ENCODE measurements at regions not wholly inside any gene's neighbourhood (a gene's known extent, or its start where the extent isn't known, plus 50 kb on each side); places are given as distances from the start of the nearest gene placed in this dataset.
"Not testable (repeated sequence)": the region's sequence is repeated elsewhere in the genome, so short reads cannot be mapped to it uniquely, and the experiment has no call there.

- H2AFZ ChIP-seq (ENCODE audit: control insufficient read depth, low read length); H3K4me2 ChIP-seq (ENCODE audit: control insufficient read depth, extremely low read depth, insufficient read depth, low read depth, low read length); H3K9me1 ChIP-seq (ENCODE audit: control insufficient read depth, extremely low read depth, insufficient read depth, low read length); H3K27me3 ChIP-seq (ENCODE audit: control insufficient read depth, extremely low read depth, insufficient read depth, low read length); H3K4me1 ChIP-seq (ENCODE audit: control insufficient read depth, extremely low read depth, insufficient read depth, low read length); dilution Hi-C loops (cut with MboI; ENCODE audit: extremely low pct_ligation_motif_present, low sequenced_read_pairs); DNase-seq (ENCODE audit: low read depth, low spot score); H3K4me3 ChIP-seq (ENCODE audit: control insufficient read depth in 2 of 3, extremely low read depth in 1 of 3, insufficient read depth in 2 of 3, low read depth in 1 of 3, low read length in 3 of 3); H3K9me3 ChIP-seq (ENCODE audit: control insufficient read depth, low read depth, low read length); FAIRE-seq; H3K36me3 ChIP-seq (ENCODE audit: control insufficient read depth in 2 of 2, extremely low read depth in 1 of 2, insufficient read depth in 2 of 2, low read length in 2 of 2); H3K9ac ChIP-seq (ENCODE audit: control insufficient read depth, extremely low read depth, insufficient read depth, low read length); H4K20me1 ChIP-seq (ENCODE audit: control insufficient read depth, extremely low read depth, insufficient read depth, low read length); H3K27ac ChIP-seq (ENCODE audit: control insufficient read depth, insufficient read depth, low read length): not testable (repeated sequence)
- H3K79me2 ChIP-seq (ENCODE audit: control insufficient read depth, insufficient read depth, low read length), result peaks cover 11% of the 10 kb centered on the region
These were observed 97.0 kb downstream of the CRLF3 start for GRCh38 chr17:30727517-30727916.

GRCh38 chr17:30726734-30727133, 97.8 kb downstream of the CRLF3 start:
- H3K36me3 ChIP-seq (ENCODE audit: control insufficient read depth in 2 of 2, extremely low read depth in 1 of 2, insufficient read depth in 2 of 2, low read length in 2 of 2); H3K4me1 ChIP-seq (ENCODE audit: control insufficient read depth, extremely low read depth, insufficient read depth, low read length); H3K79me2 ChIP-seq (ENCODE audit: control insufficient read depth, insufficient read depth, low read length); H4K20me1 ChIP-seq (ENCODE audit: control insufficient read depth, extremely low read depth, insufficient read depth, low read length); FAIRE-seq; H3K4me3 ChIP-seq (ENCODE audit: control insufficient read depth in 2 of 3, extremely low read depth in 1 of 3, insufficient read depth in 2 of 3, low read depth in 1 of 3, low read length in 3 of 3); H3K9me3 ChIP-seq (ENCODE audit: control insufficient read depth, low read depth, low read length); H3K4me2 ChIP-seq (ENCODE audit: control insufficient read depth, extremely low read depth, insufficient read depth, low read depth, low read length); H3K27ac ChIP-seq (ENCODE audit: control insufficient read depth, insufficient read depth, low read length); DNase-seq (ENCODE audit: low read depth, low spot score); dilution Hi-C loops (cut with MboI; ENCODE audit: extremely low pct_ligation_motif_present, low sequenced_read_pairs); H3K9ac ChIP-seq (ENCODE audit: control insufficient read depth, extremely low read depth, insufficient read depth, low read length); H3K27me3 ChIP-seq (ENCODE audit: control insufficient read depth, extremely low read depth, insufficient read depth, low read length); H3K9me1 ChIP-seq (ENCODE audit: control insufficient read depth, extremely low read depth, insufficient read depth, low read length); H2AFZ ChIP-seq (ENCODE audit: control insufficient read depth, low read length): not testable (repeated sequence)

DNA sequence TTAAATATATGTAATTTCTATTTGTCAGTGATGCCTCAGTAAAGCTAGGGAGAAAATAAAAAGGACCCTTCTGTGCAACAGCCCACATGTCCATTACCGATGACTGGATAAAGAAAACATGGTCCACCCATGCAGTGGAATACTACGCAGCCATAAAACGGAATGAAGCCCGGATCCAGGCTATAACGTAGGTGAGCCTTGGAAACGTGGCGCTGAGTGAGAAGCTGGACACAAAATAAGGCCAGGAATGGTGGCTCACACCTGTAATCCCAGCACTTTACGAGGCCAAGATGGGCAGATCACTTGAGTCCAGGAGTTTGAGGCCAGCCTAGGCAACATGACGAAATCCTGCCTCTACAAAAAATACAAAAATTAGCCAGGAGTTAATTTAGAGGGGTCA, 98.2 kb downstream of the CRLF3 start:
- FAIRE-seq, result not testable (repeated sequence)

DNA sequence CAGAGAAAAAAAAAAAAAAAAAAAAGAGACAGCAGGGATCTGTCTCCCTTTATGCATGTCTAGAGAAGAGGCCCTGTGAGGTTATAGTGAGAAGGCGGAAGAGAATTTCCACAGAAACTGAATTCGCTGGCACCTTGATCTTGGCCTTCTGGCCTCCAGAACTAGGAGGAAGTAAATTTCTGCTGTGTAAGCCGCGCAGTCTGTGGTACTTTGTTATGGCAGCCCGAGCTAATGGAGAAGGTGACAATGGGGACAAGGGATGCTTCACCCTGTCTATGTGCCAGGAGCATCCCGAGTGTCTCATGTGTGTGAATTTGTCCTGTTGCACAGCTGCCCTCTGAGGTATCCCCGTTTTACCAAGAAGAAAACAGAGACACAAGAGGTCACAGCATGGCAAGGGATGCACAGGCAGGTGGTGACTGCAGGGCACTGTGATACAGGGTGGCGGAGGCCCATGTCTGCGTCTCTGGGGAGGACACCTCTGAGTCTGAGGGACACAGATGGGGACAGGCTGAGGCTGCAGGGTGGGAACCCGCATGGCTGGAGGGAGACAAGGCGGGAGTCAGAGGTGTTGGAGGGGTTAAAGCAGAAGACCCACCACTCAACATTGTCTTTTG, 100.3 kb downstream of the CRLF3 start:
- DNase-seq (ENCODE audit: low read depth, low spot score); H2AFZ ChIP-seq (ENCODE audit: control insufficient read depth, low read length); H3K4me2 ChIP-seq (ENCODE audit: control insufficient read depth, extremely low read depth, insufficient read depth, low read depth, low read length); H3K4me1 ChIP-seq (ENCODE audit: control insufficient read depth, extremely low read depth, insufficient read depth, low read length); H3K36me3 ChIP-seq (ENCODE audit: control insufficient read depth in 2 of 2, extremely low read depth in 1 of 2, insufficient read depth in 2 of 2, low read length in 2 of 2); H3K4me3 ChIP-seq (ENCODE audit: control insufficient read depth in 2 of 3, extremely low read depth in 1 of 3, insufficient read depth in 2 of 3, low read depth in 1 of 3, low read length in 3 of 3); FAIRE-seq; H4K20me1 ChIP-seq (ENCODE audit: control insufficient read depth, extremely low read depth, insufficient read depth, low read length); H3K9ac ChIP-seq (ENCODE audit: control insufficient read depth, extremely low read depth, insufficient read depth, low read length); dilution Hi-C loops (cut with MboI; ENCODE audit: extremely low pct_ligation_motif_present, low sequenced_read_pairs); H3K27me3 ChIP-seq (ENCODE audit: control insufficient read depth, extremely low read depth, insufficient read depth, low read length); H3K9me3 ChIP-seq (ENCODE audit: control insufficient read depth, low read depth, low read length); H3K9me1 ChIP-seq (ENCODE audit: control insufficient read depth, extremely low read depth, insufficient read depth, low read length); H3K27ac ChIP-seq (ENCODE audit: control insufficient read depth, insufficient read depth, low read length); H3K79me2 ChIP-seq (ENCODE audit: control insufficient read depth, insufficient read depth, low read length): not testable (repeated sequence)

More for the DNA sequence above, 98.2 kb downstream of the CRLF3 start:
- H2AFZ ChIP-seq (ENCODE audit: control insufficient read depth, low read length); H3K9me1 ChIP-seq (ENCODE audit: control insufficient read depth, extremely low read depth, insufficient read depth, low read length); H3K9me3 ChIP-seq (ENCODE audit: control insufficient read depth, low read depth, low read length); H3K79me2 ChIP-seq (ENCODE audit: control insufficient read depth, insufficient read depth, low read length); H3K36me3 ChIP-seq (ENCODE audit: control insufficient read depth in 2 of 2, extremely low read depth in 1 of 2, insufficient read depth in 2 of 2, low read length in 2 of 2); dilution Hi-C loops (cut with MboI; ENCODE audit: extremely low pct_ligation_motif_present, low sequenced_read_pairs); H4K20me1 ChIP-seq (ENCODE audit: control insufficient read depth, extremely low read depth, insufficient read depth, low read length); H3K4me2 ChIP-seq (ENCODE audit: control insufficient read depth, extremely low read depth, insufficient read depth, low read depth, low read length); H3K9ac ChIP-seq (ENCODE audit: control insufficient read depth, extremely low read depth, insufficient read depth, low read length); H3K27me3 ChIP-seq (ENCODE audit: control insufficient read depth, extremely low read depth, insufficient read depth, low read length); H3K27ac ChIP-seq (ENCODE audit: control insufficient read depth, insufficient read depth, low read length); H3K4me1 ChIP-seq (ENCODE audit: control insufficient read depth, extremely low read depth, insufficient read depth, low read length); DNase-seq (ENCODE audit: low read depth, low spot score); H3K4me3 ChIP-seq (ENCODE audit: control insufficient read depth in 2 of 3, extremely low read depth in 1 of 3, insufficient read depth in 2 of 3, low read depth in 1 of 3, low read length in 3 of 3): not testable (repeated sequence)

DNA sequence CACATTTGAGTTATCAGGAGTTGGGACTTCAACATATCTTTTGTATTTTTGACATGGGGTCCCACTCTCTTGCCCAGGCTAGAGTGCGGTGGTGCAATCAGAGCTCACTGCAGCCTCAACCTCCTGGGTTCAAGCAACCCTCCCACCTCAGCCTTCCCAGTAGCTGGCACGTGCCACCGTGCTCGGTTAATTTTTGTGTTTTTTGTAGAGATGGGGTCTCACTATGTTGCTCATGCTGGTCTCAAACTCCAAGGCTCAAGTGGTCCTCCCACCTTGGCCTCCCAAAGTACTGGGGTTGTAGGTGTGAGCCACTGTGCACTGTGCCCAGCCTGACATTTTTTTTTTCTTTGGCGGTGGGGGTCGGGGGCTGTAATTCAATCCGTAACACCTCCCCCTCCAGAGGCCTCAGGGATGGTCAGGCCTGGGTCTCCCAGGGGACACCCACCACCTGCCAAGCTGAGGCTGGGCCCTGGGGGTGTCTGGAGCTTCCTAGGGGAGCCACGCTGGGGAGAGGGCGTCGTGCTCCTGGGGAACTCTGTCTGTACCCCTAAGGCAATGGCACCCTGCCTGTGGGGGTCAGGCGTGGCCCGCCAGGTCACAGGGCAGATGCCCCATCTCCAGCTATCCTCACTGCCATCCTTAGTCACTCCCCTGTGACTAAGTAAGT, 102.2 kb downstream of the CRLF3 start:
- dilution Hi-C loops (cut with MboI; ENCODE audit: extremely low pct_ligation_motif_present, low sequenced_read_pairs); DNase-seq (ENCODE audit: low read depth, low spot score); FAIRE-seq; H3K36me3 ChIP-seq (ENCODE audit: control insufficient read depth in 2 of 2, extremely low read depth in 1 of 2, insufficient read depth in 2 of 2, low read length in 2 of 2); H3K4me1 ChIP-seq (ENCODE audit: control insufficient read depth, extremely low read depth, insufficient read depth, low read length); H3K4me2 ChIP-seq (ENCODE audit: control insufficient read depth, extremely low read depth, insufficient read depth, low read depth, low read length); H3K9me3 ChIP-seq (ENCODE audit: control insufficient read depth, low read depth, low read length); H3K4me3 ChIP-seq (ENCODE audit: control insufficient read depth in 2 of 3, extremely low read depth in 1 of 3, insufficient read depth in 2 of 3, low read depth in 1 of 3, low read length in 3 of 3); H3K9me1 ChIP-seq (ENCODE audit: control insufficient read depth, extremely low read depth, insufficient read depth, low read length); H2AFZ ChIP-seq (ENCODE audit: control insufficient read depth, low read length); H3K27ac ChIP-seq (ENCODE audit: control insufficient read depth, insufficient read depth, low read length); H3K9ac ChIP-seq (ENCODE audit: control insufficient read depth, extremely low read depth, insufficient read depth, low read length); H3K79me2 ChIP-seq (ENCODE audit: control insufficient read depth, insufficient read depth, low read length); H3K27me3 ChIP-seq (ENCODE audit: control insufficient read depth, extremely low read depth, insufficient read depth, low read length); H4K20me1 ChIP-seq (ENCODE audit: control insufficient read depth, extremely low read depth, insufficient read depth, low read length): not testable (repeated sequence)

Data from keratinocyte (primary cell).